ENCODE measurements at regions not wholly inside any gene's neighbourhood (a gene's known extent, or its start where the extent isn't known, plus 50 kb on each side); places are given as distances from the start of the nearest gene placed in this dataset.

- Histone ChIP-seq H3K27me3 (ENCODE audit: control insufficient read depth in 1 of 2, insufficient read depth in 2 of 2, low read length in 2 of 2) (no peaks in the 10 kb centered on the region), H3K36me3 (ENCODE audit: control insufficient read depth in 1 of 2, insufficient read depth in 2 of 2, low read length in 2 of 2) (no peaks in the 10 kb centered on the region), H3K9me3 (ENCODE audit: control insufficient read depth in 1 of 2, low read length in 2 of 2) (no peaks in the 10 kb centered on the region), H3K4me1 (ENCODE audit: control insufficient read depth in 1 of 2, insufficient read depth in 2 of 2, low read length in 2 of 2) (no peaks in the 10 kb centered on the region), H3K9ac (ENCODE audit: low read depth in 1 of 2, low read length in 2 of 2) (no peak overlapping the region), H3K4me3 (ENCODE audit: low read depth in 1 of 2, low read length in 2 of 2) (no peak overlapping the region), H3K27ac (ENCODE audit: low read depth, low read length) (no peak overlapping the region)
These were observed 178.2 kb downstream of the FOXD2 start for GRCh38 chr1:47616036-47616435.

- H3K36me3 ChIP-seq (ENCODE audit: control insufficient read depth in 1 of 2, insufficient read depth in 2 of 2, low read length in 2 of 2), result no peaks in the 10 kb centered on the region
- H3K4me3 ChIP-seq (ENCODE audit: low read depth in 1 of 2, low read length in 2 of 2), result no peak overlapping the region
- H3K9ac ChIP-seq (ENCODE audit: low read depth in 1 of 2, low read length in 2 of 2), result no peak overlapping the region
- H3K9me3 ChIP-seq (ENCODE audit: control insufficient read depth in 1 of 2, low read length in 2 of 2), result no peaks in the 10 kb centered on the region
- no peaks in the 10 kb centered on the region for H3K4me1 ChIP-seq (ENCODE audit: control insufficient read depth in 1 of 2, insufficient read depth in 2 of 2, low read length in 2 of 2)
- H3K27ac ChIP-seq (ENCODE audit: low read depth, low read length), result no peak overlapping the region
- no peaks in the 10 kb centered on the region for H3K27me3 ChIP-seq (ENCODE audit: control insufficient read depth in 1 of 2, insufficient read depth in 2 of 2, low read length in 2 of 2)
These were observed 179.1 kb downstream of the FOXD2 start for GRCh38 chr1:47616906-47617305.

GRCh38 chr1:47617381-47618221 lies 179.8 kb downstream of the FOXD2 start:
- H3K9ac ChIP-seq (ENCODE audit: low read depth in 1 of 2, low read length in 2 of 2), result no peak overlapping the region
- no peaks in the 10 kb centered on the region for H3K36me3 ChIP-seq (ENCODE audit: control insufficient read depth in 1 of 2, insufficient read depth in 2 of 2, low read length in 2 of 2)
- no peaks in the 10 kb centered on the region for H3K27me3 ChIP-seq (ENCODE audit: control insufficient read depth in 1 of 2, insufficient read depth in 2 of 2, low read length in 2 of 2)
- H3K27ac ChIP-seq (ENCODE audit: low read depth, low read length), result no peak overlapping the region
- no peaks in the 10 kb centered on the region for H3K9me3 ChIP-seq (ENCODE audit: control insufficient read depth in 1 of 2, low read length in 2 of 2)
- no peak overlapping the region for H3K4me3 ChIP-seq (ENCODE audit: low read depth in 1 of 2, low read length in 2 of 2)
- no peaks in the 10 kb centered on the region for H3K4me1 ChIP-seq (ENCODE audit: control insufficient read depth in 1 of 2, insufficient read depth in 2 of 2, low read length in 2 of 2)

- Histone ChIP-seq H3K36me3 (ENCODE audit: control insufficient read depth in 1 of 2, insufficient read depth in 2 of 2, low read length in 2 of 2) (no peaks in the 10 kb centered on the region), H3K27me3 (ENCODE audit: control insufficient read depth in 1 of 2, insufficient read depth in 2 of 2, low read length in 2 of 2) (no peaks in the 10 kb centered on the region), H3K4me1 (ENCODE audit: control insufficient read depth in 1 of 2, insufficient read depth in 2 of 2, low read length in 2 of 2) (no peaks in the 10 kb centered on the region), H3K4me3 (ENCODE audit: low read depth in 1 of 2, low read length in 2 of 2) (no peak overlapping the region), H3K9ac (ENCODE audit: low read depth in 1 of 2, low read length in 2 of 2) (no peak overlapping the region), H3K9me3 (ENCODE audit: control insufficient read depth in 1 of 2, low read length in 2 of 2) (no peaks in the 10 kb centered on the region), H3K27ac (ENCODE audit: low read depth, low read length) (no peak overlapping the region)
These were observed 180.4 kb downstream of the FOXD2 start for GRCh38 chr1:47618222-47618720.

- Histone ChIP-seq H3K4me3 (ENCODE audit: low read depth in 1 of 2, low read length in 2 of 2) (no peak overlapping the region), H3K27me3 (ENCODE audit: control insufficient read depth in 1 of 2, insufficient read depth in 2 of 2, low read length in 2 of 2) (no peaks in the 10 kb centered on the region), H3K4me1 (ENCODE audit: control insufficient read depth in 1 of 2, insufficient read depth in 2 of 2, low read length in 2 of 2) (no peaks in the 10 kb centered on the region), H3K36me3 (ENCODE audit: control insufficient read depth in 1 of 2, insufficient read depth in 2 of 2, low read length in 2 of 2) (no peaks in the 10 kb centered on the region), H3K27ac (ENCODE audit: low read depth, low read length) (no peak overlapping the region), H3K9me3 (ENCODE audit: control insufficient read depth in 1 of 2, low read length in 2 of 2) (no peaks in the 10 kb centered on the region), H3K9ac (ENCODE audit: low read depth in 1 of 2, low read length in 2 of 2) (no peak overlapping the region)
These were observed 181.0 kb downstream of the FOXD2 start for GRCh38 chr1:47618830-47619229.

- Histone ChIP-seq H3K9me3 (ENCODE audit: control insufficient read depth in 1 of 2, low read length in 2 of 2) (no peaks in the 10 kb centered on the region), H3K36me3 (ENCODE audit: control insufficient read depth in 1 of 2, insufficient read depth in 2 of 2, low read length in 2 of 2) (no peaks in the 10 kb centered on the region), H3K4me3 (ENCODE audit: low read depth in 1 of 2, low read length in 2 of 2) (no peak overlapping the region), H3K4me1 (ENCODE audit: control insufficient read depth in 1 of 2, insufficient read depth in 2 of 2, low read length in 2 of 2) (no peaks in the 10 kb centered on the region), H3K27me3 (ENCODE audit: control insufficient read depth in 1 of 2, insufficient read depth in 2 of 2, low read length in 2 of 2) (no peaks in the 10 kb centered on the region), H3K9ac (ENCODE audit: low read depth in 1 of 2, low read length in 2 of 2) (no peak overlapping the region), H3K27ac (ENCODE audit: low read depth, low read length) (no peak overlapping the region)
These were observed 183.6 kb downstream of the FOXD2 start for GRCh38 chr1:47621483-47621882.

DNA sequence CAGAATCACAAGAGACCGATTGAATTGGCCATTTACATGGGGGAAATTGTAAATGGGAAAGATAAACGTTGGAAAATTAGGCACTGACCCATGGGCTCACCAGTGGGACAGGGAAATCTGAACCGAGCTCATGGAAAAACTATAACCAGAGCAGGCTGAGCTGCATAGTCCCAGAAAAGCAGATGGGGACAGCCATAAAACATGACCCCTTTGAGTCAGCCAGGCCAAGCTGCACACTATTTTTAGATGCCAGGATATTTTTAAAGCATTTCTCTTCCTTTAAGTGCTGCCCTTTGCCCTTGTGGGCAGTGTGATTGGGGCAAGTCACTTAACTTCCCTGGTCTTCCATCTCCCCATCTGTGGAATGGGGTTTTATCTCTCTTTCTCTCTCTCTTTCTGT lies 184.1 kb downstream of the FOXD2 start:
- Histone ChIP-seq H3K27ac (ENCODE audit: low read depth, low read length) (no peak overlapping the region), H3K27me3 (ENCODE audit: control insufficient read depth in 1 of 2, insufficient read depth in 2 of 2, low read length in 2 of 2) (no peaks in the 10 kb centered on the region), H3K9me3 (ENCODE audit: control insufficient read depth in 1 of 2, low read length in 2 of 2) (no peaks in the 10 kb centered on the region), H3K9ac (ENCODE audit: low read depth in 1 of 2, low read length in 2 of 2) (no peak overlapping the region), H3K4me3 (ENCODE audit: low read depth in 1 of 2, low read length in 2 of 2) (no peak overlapping the region), H3K36me3 (ENCODE audit: control insufficient read depth in 1 of 2, insufficient read depth in 2 of 2, low read length in 2 of 2) (no peaks in the 10 kb centered on the region), H3K4me1 (ENCODE audit: control insufficient read depth in 1 of 2, insufficient read depth in 2 of 2, low read length in 2 of 2) (no peaks in the 10 kb centered on the region)

DNA sequence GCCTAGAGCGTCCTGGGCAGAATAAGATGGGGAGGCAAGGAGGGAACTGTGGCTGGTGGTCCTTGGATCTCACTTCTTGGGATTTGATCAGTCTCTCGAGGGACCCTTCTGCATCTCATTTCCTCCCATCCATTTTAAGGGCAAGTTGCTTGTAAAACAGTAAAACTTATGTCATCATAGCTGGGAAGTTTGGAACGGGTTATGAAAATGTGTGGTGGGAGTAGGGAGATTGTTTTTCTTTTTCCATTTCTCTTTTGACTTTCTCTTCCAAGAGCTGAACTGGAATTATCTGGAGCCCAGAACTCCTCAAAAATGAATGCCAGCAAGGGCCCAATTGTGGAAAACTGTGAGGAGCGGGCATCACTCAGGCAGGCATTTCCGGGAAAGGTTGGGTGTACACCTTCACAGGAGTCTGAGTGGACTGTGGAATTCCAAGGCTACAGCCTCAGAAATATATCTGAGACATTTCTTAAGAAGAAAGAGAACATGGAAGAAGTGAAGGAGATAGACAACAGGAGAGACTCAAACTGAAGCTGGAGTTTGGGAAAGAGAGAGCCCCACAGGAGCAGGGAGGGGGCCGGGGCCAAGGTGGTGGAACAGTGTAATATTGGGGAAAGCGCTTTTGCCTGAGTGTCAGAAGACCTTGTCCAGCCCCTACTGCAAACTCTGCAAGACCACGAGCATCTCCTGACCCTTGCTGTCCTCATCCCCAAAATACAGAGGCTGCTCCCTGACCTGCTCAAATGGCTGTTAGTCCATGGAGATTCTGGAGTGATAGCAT lies 185.1 kb downstream of the FOXD2 start:
- H3K27ac ChIP-seq (ENCODE audit: low read depth, low read length), result no peak overlapping the region
- H3K9ac ChIP-seq (ENCODE audit: low read depth in 1 of 2, low read length in 2 of 2), result no peak overlapping the region
- H3K9me3 ChIP-seq (ENCODE audit: control insufficient read depth in 1 of 2, low read length in 2 of 2), result no peaks in the 10 kb centered on the region
- no peaks in the 10 kb centered on the region for H3K4me1 ChIP-seq (ENCODE audit: control insufficient read depth in 1 of 2, insufficient read depth in 2 of 2, low read length in 2 of 2)
- no peaks in the 10 kb centered on the region for H3K27me3 ChIP-seq (ENCODE audit: control insufficient read depth in 1 of 2, insufficient read depth in 2 of 2, low read length in 2 of 2)
- no peak overlapping the region for H3K4me3 ChIP-seq (ENCODE audit: low read depth in 1 of 2, low read length in 2 of 2)
- no peaks in the 10 kb centered on the region for H3K36me3 ChIP-seq (ENCODE audit: control insufficient read depth in 1 of 2, insufficient read depth in 2 of 2, low read length in 2 of 2)

DNA sequence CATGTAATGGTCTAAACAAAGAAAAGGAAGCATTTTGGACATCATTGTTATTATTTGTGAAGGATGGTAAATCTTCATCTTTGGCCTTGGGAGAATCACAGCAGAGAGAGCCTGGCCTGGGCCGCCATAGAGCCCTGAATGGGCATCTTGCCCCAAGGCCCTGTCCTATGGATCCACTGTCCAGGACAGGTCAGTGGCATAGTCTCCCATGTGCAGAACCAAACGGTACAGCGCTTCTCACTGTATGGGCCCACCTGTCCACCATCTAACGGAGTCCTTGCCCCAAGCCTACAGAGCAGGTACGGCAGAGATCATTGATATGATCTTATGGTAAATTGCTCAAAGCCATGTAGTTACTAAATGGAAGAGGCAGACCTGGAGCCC lies 185.7 kb downstream of the FOXD2 start:
- Histone ChIP-seq H3K9ac (ENCODE audit: low read depth in 1 of 2, low read length in 2 of 2) (no peak overlapping the region), H3K4me3 (ENCODE audit: low read depth in 1 of 2, low read length in 2 of 2) (no peak overlapping the region), H3K36me3 (ENCODE audit: control insufficient read depth in 1 of 2, insufficient read depth in 2 of 2, low read length in 2 of 2) (no peaks in the 10 kb centered on the region), H3K27ac (ENCODE audit: low read depth, low read length) (no peak overlapping the region), H3K4me1 (ENCODE audit: control insufficient read depth in 1 of 2, insufficient read depth in 2 of 2, low read length in 2 of 2) (no peaks in the 10 kb centered on the region), H3K9me3 (ENCODE audit: control insufficient read depth in 1 of 2, low read length in 2 of 2) (no peaks in the 10 kb centered on the region), H3K27me3 (ENCODE audit: control insufficient read depth in 1 of 2, insufficient read depth in 2 of 2, low read length in 2 of 2) (no peaks in the 10 kb centered on the region)

DNA sequence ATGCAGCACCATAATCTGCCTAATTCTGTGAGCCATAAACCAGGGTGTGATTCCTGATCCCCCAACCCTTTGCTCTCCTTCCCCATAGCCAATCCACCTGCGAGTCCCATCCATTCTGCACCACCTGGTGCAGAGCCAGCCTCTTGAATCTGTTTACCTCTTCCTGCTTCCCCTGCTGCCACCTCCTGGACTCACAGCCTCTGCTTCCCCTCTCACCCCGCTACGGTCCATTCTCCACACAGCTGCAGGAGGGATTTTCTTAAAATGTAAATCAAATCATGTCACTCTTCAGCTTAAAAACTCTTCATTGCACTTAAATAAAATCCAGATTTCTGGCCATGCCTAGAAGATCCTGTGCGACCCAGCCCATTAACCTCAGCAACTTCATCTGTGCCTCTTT lies 186.7 kb downstream of the FOXD2 start:
- H3K27ac ChIP-seq (ENCODE audit: low read depth, low read length), result no peak overlapping the region
- H3K4me1 ChIP-seq (ENCODE audit: control insufficient read depth in 1 of 2, insufficient read depth in 2 of 2, low read length in 2 of 2), result peaks cover 0 to 4% of the 10 kb centered on the region in 2 donors
- no peak overlapping the region for H3K4me3 ChIP-seq (ENCODE audit: low read depth in 1 of 2, low read length in 2 of 2)
- no peak overlapping the region for H3K9ac ChIP-seq (ENCODE audit: low read depth in 1 of 2, low read length in 2 of 2)
- no peaks in the 10 kb centered on the region for H3K27me3 ChIP-seq (ENCODE audit: control insufficient read depth in 1 of 2, insufficient read depth in 2 of 2, low read length in 2 of 2)
- H3K9me3 ChIP-seq (ENCODE audit: control insufficient read depth in 1 of 2, low read length in 2 of 2), result no peaks in the 10 kb centered on the region
- no peaks in the 10 kb centered on the region for H3K36me3 ChIP-seq (ENCODE audit: control insufficient read depth in 1 of 2, insufficient read depth in 2 of 2, low read length in 2 of 2)
